PC-3 (cell line): ENCODE measurements at regions not wholly inside any gene's neighbourhood (a gene's known extent, or its start where the extent isn't known, plus 50 kb on each side); places are given as distances from the start of the nearest gene placed in this dataset.

Source experiments
- CTCF ChIP-seq: fragments of 300-600 bp; sonication (generic); conservative IDR thresholded peaks from 2 replicates; pipeline ENCODE4 v1.5.1; 2017; ENCODE audit warnings: antibody characterized with exemption, low read depth, mild to moderate bottlenecking, low read length
- EZH2phosphoT487 ChIP-seq: fragments of 300-600 bp; sonication (generic); IDR thresholded peaks from 2 replicates; pipeline ENCODE4 v1.6.1; 2018; ENCODE audit warnings: mild to moderate bottlenecking, antibody characterized with exemption, low read length, borderline replicate concordance

GRCh38 chr6:134631398-134631924, 313.5 kb upstream of the SGK1 start:
- TF ChIP-seq CTCF: no peak
- TF ChIP-seq EZH2phosphoT487: no peak
